ENCODE measurements at regions not wholly inside any gene's neighbourhood (a gene's known extent, or its start where the extent isn't known, plus 50 kb on each side); places are given as distances from the start of the nearest gene placed in this dataset.

DNA sequence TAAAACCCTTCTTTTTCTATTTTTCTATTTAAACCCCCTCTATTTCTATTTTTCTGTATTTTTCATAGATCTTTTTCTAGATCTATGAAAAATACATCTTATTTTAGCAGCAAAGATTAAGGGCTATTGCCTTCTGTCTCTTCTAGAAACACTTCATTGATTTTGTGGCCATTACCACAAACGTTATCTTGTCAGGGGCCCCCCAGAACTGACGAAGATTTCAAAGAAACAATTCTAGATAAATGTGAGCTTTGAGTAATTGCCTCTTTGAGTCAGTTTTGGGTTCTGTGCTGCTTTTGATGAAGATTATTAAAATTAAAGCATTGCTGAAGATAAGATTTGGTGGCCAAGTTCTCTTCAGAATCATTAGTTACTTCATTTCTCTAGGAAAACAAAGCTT, 279.6 kb upstream of the PEX5L start:
- intact Hi-C loops (cut with micrococcal nuclease; ENCODE audit: unreplicated experiment), result no loop called here
- Histone ChIP-seq H3K4me1 (no peaks in the 10 kb centered on the region), H3K27me3 (replicated peaks; ENCODE audit: control insufficient read depth, insufficient read depth, low read length) (no peaks in the 10 kb centered on the region), H3K9me3 (no peaks in the 10 kb centered on the region), H3K36me3 (ENCODE audit: control insufficient read depth, insufficient read depth, low read length) (no peaks in the 10 kb centered on the region), H3K4me3 (ENCODE audit: low read depth, low read length) (no peak overlapping the region)
- CTCF ChIA-PET, result no interaction called here
- TF ChIP-seq, protein P1, sequence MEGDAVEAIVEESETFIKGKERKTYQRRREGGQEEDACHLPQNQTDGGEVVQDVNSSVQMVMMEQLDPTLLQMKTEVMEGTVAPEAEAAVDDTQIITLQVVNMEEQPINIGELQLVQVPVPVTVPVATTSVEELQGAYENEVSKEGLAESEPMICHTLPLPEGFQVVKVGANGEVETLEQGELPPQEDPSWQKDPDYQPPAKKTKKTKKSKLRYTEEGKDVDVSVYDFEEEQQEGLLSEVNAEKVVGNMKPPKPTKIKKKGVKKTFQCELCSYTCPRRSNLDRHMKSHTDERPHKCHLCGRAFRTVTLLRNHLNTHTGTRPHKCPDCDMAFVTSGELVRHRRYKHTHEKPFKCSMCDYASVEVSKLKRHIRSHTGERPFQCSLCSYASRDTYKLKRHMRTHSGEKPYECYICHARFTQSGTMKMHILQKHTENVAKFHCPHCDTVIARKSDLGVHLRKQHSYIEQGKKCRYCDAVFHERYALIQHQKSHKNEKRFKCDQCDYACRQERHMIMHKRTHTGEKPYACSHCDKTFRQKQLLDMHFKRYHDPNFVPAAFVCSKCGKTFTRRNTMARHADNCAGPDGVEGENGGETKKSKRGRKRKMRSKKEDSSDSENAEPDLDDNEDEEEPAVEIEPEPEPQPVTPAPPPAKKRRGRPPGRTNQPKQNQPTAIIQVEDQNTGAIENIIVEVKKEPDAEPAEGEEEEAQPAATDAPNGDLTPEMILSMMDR (IDR thresholded peaks at IDR 0.05; ENCODE audit: insufficient read depth in 1 of 2, low read depth in 1 of 2, low read length in 1 of 2, severe bottlenecking in 1 of 2, unreplicated experiment in 1 of 2), result no peak
- H3K4me1 Mint-ChIP-seq (ENCODE audit: low read depth, unreplicated experiment), result no peaks in the 10 kb centered on the region
- no peak overlapping the region for H3K4me3 Mint-ChIP-seq (ENCODE audit: unreplicated experiment)
- no peaks in the 10 kb centered on the region for H3K9me3 Mint-ChIP-seq (ENCODE audit: unreplicated experiment)
- no peaks in the 10 kb centered on the region for H3K36me3 Mint-ChIP-seq (ENCODE audit: insufficient read depth, unreplicated experiment)
- DNase-seq, result no peak
- no peak overlapping the region for H3K27ac Mint-ChIP-seq (ENCODE audit: unreplicated experiment)
- POLR2A ChIA-PET, result no interaction called here
- H3K27me3 Mint-ChIP-seq (ENCODE audit: insufficient read depth, unreplicated experiment), result peaks cover 6% of the 10 kb centered on the region
- BruUV-seq (replicated peaks), result no TSS peak

DNA sequence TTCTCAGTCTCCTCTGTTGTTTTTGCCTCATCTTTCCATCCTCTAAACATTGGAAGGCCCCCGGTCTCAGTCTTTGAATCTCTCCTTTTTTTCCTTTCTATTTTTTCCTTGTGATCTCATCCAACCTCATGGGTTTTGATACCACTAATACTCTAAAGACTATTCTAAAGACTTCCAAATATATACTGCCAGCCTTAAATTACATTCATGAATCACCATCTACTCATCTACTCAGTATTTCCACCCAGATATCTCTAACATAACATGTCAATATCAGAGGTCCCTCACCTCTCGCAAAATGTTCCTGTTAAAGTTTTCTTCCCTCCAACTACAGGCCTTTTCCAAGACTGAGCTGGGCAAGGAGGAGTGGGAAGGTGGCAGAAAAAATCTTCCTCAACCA, 282.5 kb upstream of the TTC14 start:
- intact Hi-C loops (cut with micrococcal nuclease; ENCODE audit: unreplicated experiment), result no loop called here
- DNase-seq, result no peak
- H3K4me1 Mint-ChIP-seq (ENCODE audit: low read depth, unreplicated experiment), result no peaks in the 10 kb centered on the region
- no peak overlapping the region for H3K27ac Mint-ChIP-seq (ENCODE audit: unreplicated experiment)
- CTCF ChIA-PET, result no interaction called here
- no peaks in the 10 kb centered on the region for H3K27me3 ChIP-seq (replicated peaks; ENCODE audit: control insufficient read depth, insufficient read depth, low read length)
- no peaks in the 10 kb centered on the region for H3K36me3 ChIP-seq (ENCODE audit: control insufficient read depth, insufficient read depth, low read length)
- H3K9me3 Mint-ChIP-seq (ENCODE audit: unreplicated experiment), result no peaks in the 10 kb centered on the region
- POLR2A ChIA-PET, result no interaction called here
- no peaks in the 10 kb centered on the region for H3K36me3 Mint-ChIP-seq (ENCODE audit: insufficient read depth, unreplicated experiment)
- H3K27me3 Mint-ChIP-seq (ENCODE audit: insufficient read depth, unreplicated experiment), result peaks cover 13% of the 10 kb centered on the region
- TF ChIP-seq, protein P1 (IDR thresholded peaks at IDR 0.05; ENCODE audit: insufficient read depth in 1 of 2, low read depth in 1 of 2, low read length in 1 of 2, severe bottlenecking in 1 of 2, unreplicated experiment in 1 of 2), result no peak
- no TSS peak for BruUV-seq (replicated peaks)
- no peak overlapping the region for H3K4me3 Mint-ChIP-seq (ENCODE audit: unreplicated experiment)
- H3K9me3 ChIP-seq, result no peaks in the 10 kb centered on the region
- H3K4me1 ChIP-seq, result no peaks in the 10 kb centered on the region
- H3K4me3 ChIP-seq (ENCODE audit: low read depth, low read length), result no peak overlapping the region

DNA sequence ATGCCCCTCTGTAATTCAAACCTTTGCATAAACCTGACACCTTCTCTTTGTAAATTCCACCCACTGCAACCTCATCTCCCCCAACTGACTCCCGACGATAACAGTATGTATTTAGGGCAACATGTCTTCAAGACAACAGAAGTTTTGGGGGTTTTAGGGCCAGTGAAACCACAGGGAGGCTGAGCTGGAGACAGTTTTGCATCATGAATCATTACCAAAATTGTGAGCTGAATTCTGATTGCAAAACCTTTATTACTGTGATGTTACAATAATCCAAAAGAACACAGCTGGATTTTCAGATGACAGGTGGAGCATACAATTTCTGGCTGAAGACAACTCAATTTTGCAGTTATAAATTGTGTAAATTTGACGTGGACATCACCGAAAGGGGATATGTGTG, 281.3 kb upstream of the TTC14 start:
- H3K27me3 ChIP-seq (replicated peaks; ENCODE audit: control insufficient read depth, insufficient read depth, low read length), result no peaks in the 10 kb centered on the region
- H3K36me3 ChIP-seq (ENCODE audit: control insufficient read depth, insufficient read depth, low read length), result no peaks in the 10 kb centered on the region
- intact Hi-C loops (cut with micrococcal nuclease; ENCODE audit: unreplicated experiment), result no loop called here
- TF ChIP-seq, protein P1 (IDR thresholded peaks at IDR 0.05; ENCODE audit: insufficient read depth in 1 of 2, low read depth in 1 of 2, low read length in 1 of 2, severe bottlenecking in 1 of 2, unreplicated experiment in 1 of 2), result no peak
- no peaks in the 10 kb centered on the region for H3K9me3 Mint-ChIP-seq (ENCODE audit: unreplicated experiment)
- no peaks in the 10 kb centered on the region for H3K36me3 Mint-ChIP-seq (ENCODE audit: insufficient read depth, unreplicated experiment)
- H3K4me3 Mint-ChIP-seq (ENCODE audit: unreplicated experiment), result no peak overlapping the region
- no peaks in the 10 kb centered on the region for H3K4me1 Mint-ChIP-seq (ENCODE audit: low read depth, unreplicated experiment)
- CTCF ChIA-PET, result no interaction called here
- DNase-seq, result no peak
- no peak overlapping the region for H3K27ac Mint-ChIP-seq (ENCODE audit: unreplicated experiment)
- no peaks in the 10 kb centered on the region for H3K9me3 ChIP-seq
- no peak overlapping the region for H3K4me3 ChIP-seq (ENCODE audit: low read depth, low read length)
- peaks cover 14% of the 10 kb centered on the region for H3K27me3 Mint-ChIP-seq (ENCODE audit: insufficient read depth, unreplicated experiment)
- BruUV-seq (replicated peaks), result no TSS peak
- POLR2A ChIA-PET, result no interaction called here
- no peaks in the 10 kb centered on the region for H3K4me1 ChIP-seq

Measured in Caco-2 (cell line).